ENCODE measurements at regions not wholly inside any gene's neighbourhood (a gene's known extent, or its start where the extent isn't known, plus 50 kb on each side); places are given as distances from the start of the nearest gene placed in this dataset.

- TF ChIP-seq, protein P1, sequence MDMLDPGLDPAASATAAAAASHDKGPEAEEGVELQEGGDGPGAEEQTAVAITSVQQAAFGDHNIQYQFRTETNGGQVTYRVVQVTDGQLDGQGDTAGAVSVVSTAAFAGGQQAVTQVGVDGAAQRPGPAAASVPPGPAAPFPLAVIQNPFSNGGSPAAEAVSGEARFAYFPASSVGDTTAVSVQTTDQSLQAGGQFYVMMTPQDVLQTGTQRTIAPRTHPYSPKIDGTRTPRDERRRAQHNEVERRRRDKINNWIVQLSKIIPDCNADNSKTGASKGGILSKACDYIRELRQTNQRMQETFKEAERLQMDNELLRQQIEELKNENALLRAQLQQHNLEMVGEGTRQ (IDR thresholded peaks at IDR 0.05; ENCODE audit: borderline replicate concordance, low read depth, low read length) = no peak
- TF ChIP-seq RCOR1 (IDR thresholded peaks at IDR 0.05; ENCODE audit: low read length) (no peak), FOXM1 (IDR thresholded peaks at IDR 0.05; ENCODE audit: low read depth) (no peak), TAF1 (IDR thresholded peaks at IDR 0.05; ENCODE audit: borderline replicate concordance, low read depth, low read length) (no peak), JUND (IDR thresholded peaks at IDR 0.05) (no peak), NRF1 (IDR thresholded peaks at IDR 0.05; ENCODE audit: low read depth, low read length) (no peak), ZBTB33 (IDR thresholded peaks at IDR 0.05; ENCODE audit: borderline replicate concordance, low read depth) (no peak), SMC3 (IDR thresholded peaks at IDR 0.05; ENCODE audit: low read depth, low read length) (no peak), GATA2 (CRISPR knock-in tag; IDR thresholded peaks at IDR 0.05) (no peak), GABPA (IDR thresholded peaks at IDR 0.05; ENCODE audit: low read depth) (no peak), ELF1 (IDR thresholded peaks at IDR 0.05) (no peak)
- TF ChIP-seq, protein P2, sequence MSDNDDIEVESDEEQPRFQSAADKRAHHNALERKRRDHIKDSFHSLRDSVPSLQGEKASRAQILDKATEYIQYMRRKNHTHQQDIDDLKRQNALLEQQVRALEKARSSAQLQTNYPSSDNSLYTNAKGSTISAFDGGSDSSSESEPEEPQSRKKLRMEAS (IDR thresholded peaks at IDR 0.05; ENCODE audit: low read depth) = no peak
- TF ChIP-seq, protein P3, sequence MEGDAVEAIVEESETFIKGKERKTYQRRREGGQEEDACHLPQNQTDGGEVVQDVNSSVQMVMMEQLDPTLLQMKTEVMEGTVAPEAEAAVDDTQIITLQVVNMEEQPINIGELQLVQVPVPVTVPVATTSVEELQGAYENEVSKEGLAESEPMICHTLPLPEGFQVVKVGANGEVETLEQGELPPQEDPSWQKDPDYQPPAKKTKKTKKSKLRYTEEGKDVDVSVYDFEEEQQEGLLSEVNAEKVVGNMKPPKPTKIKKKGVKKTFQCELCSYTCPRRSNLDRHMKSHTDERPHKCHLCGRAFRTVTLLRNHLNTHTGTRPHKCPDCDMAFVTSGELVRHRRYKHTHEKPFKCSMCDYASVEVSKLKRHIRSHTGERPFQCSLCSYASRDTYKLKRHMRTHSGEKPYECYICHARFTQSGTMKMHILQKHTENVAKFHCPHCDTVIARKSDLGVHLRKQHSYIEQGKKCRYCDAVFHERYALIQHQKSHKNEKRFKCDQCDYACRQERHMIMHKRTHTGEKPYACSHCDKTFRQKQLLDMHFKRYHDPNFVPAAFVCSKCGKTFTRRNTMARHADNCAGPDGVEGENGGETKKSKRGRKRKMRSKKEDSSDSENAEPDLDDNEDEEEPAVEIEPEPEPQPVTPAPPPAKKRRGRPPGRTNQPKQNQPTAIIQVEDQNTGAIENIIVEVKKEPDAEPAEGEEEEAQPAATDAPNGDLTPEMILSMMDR (IDR thresholded peaks at IDR 0.05) = no peak
- H3K4me2 ChIP-seq = no peak overlapping the region
- peaks cover 5% of the 10 kb centered on the region for H3F3A ChIP-seq (replicated peaks; ENCODE audit: insufficient read depth)
- peak overlapping the region in 1 of 2 experiments; percentile 18; a peak in 1 of 4 replicates for H3K27ac ChIP-seq (ENCODE audit: low read depth in 2 of 2, low read length in 1 of 2)
- CTCF ChIA-PET = interaction anchor here (1.0 to 1.6 kb wide), 3 partner anchors 12 to 259 kb away, joined by 3 to 5 read pairs (median 3); no protein-coding TSS in a partner anchor
- H2AFZ ChIP-seq (ENCODE audit: low read depth) = peak overlapping the region; percentile 30; the same call in 1 of the 2 replicates
- no peaks in the 10 kb centered on the region for H3K27me3 ChIP-seq (ENCODE audit: insufficient read depth)
- no peaks in the 10 kb centered on the region for H3K36me3 ChIP-seq (replicated peaks in 1 of 2; ENCODE audit: control insufficient read depth in 1 of 2, insufficient read depth in 2 of 2, low read length in 1 of 2)
- POLR2A ChIA-PET = no interaction called here
- no peak for DNase-seq
- H3K9me2 ChIP-seq = no peaks in the 10 kb centered on the region
- H3K9ac ChIP-seq = no peak overlapping the region
- no peaks in the 10 kb centered on the region for H4K20me1 ChIP-seq (ENCODE audit: insufficient read depth)
- H3K4me1 ChIP-seq (ENCODE audit: control insufficient read depth in 1 of 2, insufficient read depth in 2 of 2, low read depth in 1 of 2, low read length in 1 of 2) = peaks cover 9 to 29% of the 10 kb centered on the region in 2 experiments; a peak in 3 of 4 replicates
- H3K9me3 ChIP-seq = no peaks in the 10 kb centered on the region
- WGBS (ENCODE audit: low lambda C conversion rate) = 82% methylated on average over 3 of the region's 3 CpGs
- H3K4me3 ChIP-seq (ENCODE audit: low read depth in 2 of 2, low read length in 1 of 2) = no peak overlapping the region
- H3K79me2 ChIP-seq (ENCODE audit: insufficient read depth) = no peaks in the 10 kb centered on the region
Measured at GRCh38 chr14:31994391-31995033, 82.6 kb upstream of the ARHGAP5 start.
